GM12865 (cell line): ENCODE measurements at regions not wholly inside any gene's neighbourhood (a gene's known extent, or its start where the extent isn't known, plus 50 kb on each side); places are given as distances from the start of the nearest gene placed in this dataset.

Experiments used
- DNase-seq: peaks from one replicate; pipeline ENCODE4 v3.0.0; 2010; ENCODE audit warnings: low read depth
- H3K4me3 ChIP-seq: 2 replicates; pipeline ENCODE4 v1.5.1; 2011; ENCODE audit warnings: mild to moderate bottlenecking, low read depth, low read length, control low read depth
- CTCF ChIP-seq: IDR thresholded peaks from 2 replicates; pipeline ENCODE4 v1.5.1; 2011; ENCODE audit warnings: low read length, control low read depth, low read depth, inconsistent platforms; ENCODE audit not compliant: insufficient read depth; ENCODE audit errors: missing control alignments

GRCh38 chr4:121484633-121485032, 103.8 kb upstream of the QRFPR start:
- peak; percentile 77 for TF ChIP-seq CTCF
- H3K4me3 ChIP-seq: no peak overlapping the region
- DNase-seq: peak; percentile 58

GRCh38 chr4:121479808-121480207, 99.0 kb upstream of the QRFPR start:
- H3K4me3 ChIP-seq: no peak overlapping the region
- no peak for DNase-seq

GRCh38 chr4:121477480-121477879, 96.7 kb upstream of the QRFPR start:
- H3K4me3 ChIP-seq: no peak overlapping the region
- DNase-seq: no peak
- TF ChIP-seq CTCF: no peak

More at GRCh38 chr4:121479808-121480207, 99.0 kb upstream of the QRFPR start:
- TF ChIP-seq CTCF: no peak

- no peak for DNase-seq
- no peak for TF ChIP-seq CTCF
- no peak overlapping the region for H3K4me3 ChIP-seq
Measured at GRCh38 chr4:121477079-121477478, 96.3 kb upstream of the QRFPR start.

- no peak for TF ChIP-seq CTCF
- H3K4me3 ChIP-seq: no peak overlapping the region
- peak; percentile 11 for DNase-seq
Measured at GRCh38 chr4:121472937-121473721, 92.3 kb upstream of the QRFPR start.

GRCh38 chr4:121464854-121465253, 84.0 kb upstream of the QRFPR start:
- DNase-seq: no peak
- no peak overlapping the region for H3K4me3 ChIP-seq
- no peak for TF ChIP-seq CTCF
